Kidney epithelial cell (primary cell): ENCODE measurements at regions not wholly inside any gene's neighbourhood (a gene's known extent, or its start where the extent isn't known, plus 50 kb on each side); places are given as distances from the start of the nearest gene placed in this dataset.

ENCODE experiments used
- DNase-seq: peaks from one replicate; pipeline ENCODE4 v3.0.0-alpha.2; 2010; ENCODE audit warnings: low read depth
- H3K27me3 ChIP-seq: 2 replicates; pipeline ENCODE4 v1.6.0; 2011; ENCODE audit warnings: low read length; ENCODE audit not compliant: control insufficient read depth, insufficient read depth
- H3K36me3 ChIP-seq: 2 replicates; pipeline ENCODE4 v1.5.1; 2011; ENCODE audit warnings: low read length; ENCODE audit not compliant: control insufficient read depth, insufficient read depth
- H3K4me3 ChIP-seq: 2 replicates; pipeline ENCODE4 v1.5.1; 2011; ENCODE audit warnings: low read depth, mild to moderate bottlenecking, control low read depth, low read length
- CTCF ChIP-seq: IDR thresholded peaks from 2 replicates; pipeline ENCODE4 v1.5.1; 2011; ENCODE audit warnings: mild to moderate bottlenecking, moderate library complexity, low read length, control low read depth, inconsistent platforms; ENCODE audit not compliant: insufficient read depth, poor library complexity, severe bottlenecking

- Histone ChIP-seq H3K27me3 (no peaks in the 10 kb centered on the region), H3K4me3 (no peak overlapping the region), H3K36me3 (no peaks in the 10 kb centered on the region)
- no peak for TF ChIP-seq CTCF
- DNase-seq, result no peak
These were observed 749.2 kb upstream of the CDH10 start for GRCh38 chr5:25393957-25394356.

- TF ChIP-seq CTCF, result no peak
- DNase-seq, result no peak
These were observed 748.5 kb upstream of the CDH10 start for GRCh38 chr5:25393256-25393655.

GRCh38 chr5:25387953-25388352 lies 743.2 kb upstream of the CDH10 start:
- no peaks in the 10 kb centered on the region for H3K36me3 ChIP-seq
- no peak overlapping the region for H3K4me3 ChIP-seq
- no peak for DNase-seq
- H3K27me3 ChIP-seq, result no peaks in the 10 kb centered on the region
- no peak for TF ChIP-seq CTCF

More at GRCh38 chr5:25393256-25393655, 748.5 kb upstream of the CDH10 start:
- no peaks in the 10 kb centered on the region for H3K27me3 ChIP-seq
- H3K36me3 ChIP-seq, result no peaks in the 10 kb centered on the region
- no peak overlapping the region for H3K4me3 ChIP-seq

GRCh38 chr5:25362799-25363198 lies 718.0 kb upstream of the CDH10 start:
- DNase-seq, result no peak
- no peak for TF ChIP-seq CTCF
- H3K4me3 ChIP-seq, result no peak overlapping the region
- H3K27me3 ChIP-seq, result no peaks in the 10 kb centered on the region
- no peaks in the 10 kb centered on the region for H3K36me3 ChIP-seq

GRCh38 chr5:25358919-25359318 lies 714.1 kb upstream of the CDH10 start:
- Histone ChIP-seq H3K36me3 (no peaks in the 10 kb centered on the region), H3K4me3 (no peak overlapping the region), H3K27me3 (no peaks in the 10 kb centered on the region)
- DNase-seq, result no peak
- no peak for TF ChIP-seq CTCF

GRCh38 chr5:25357605-25358004 lies 712.8 kb upstream of the CDH10 start:
- Histone ChIP-seq H3K36me3 (no peaks in the 10 kb centered on the region), H3K4me3 (no peak overlapping the region), H3K27me3 (no peaks in the 10 kb centered on the region)
- no peak for TF ChIP-seq CTCF
- no peak for DNase-seq
